Liver (tissue), 8 donors: ENCODE measurements at regions not wholly inside any gene's neighbourhood (a gene's known extent, or its start where the extent isn't known, plus 50 kb on each side); places are given as distances from the start of the nearest gene placed in this dataset.

Experiments
- DNase-seq: peaks from one replicate; pipeline ENCODE4 v3.0.0-alpha.2; 2017; ENCODE audit warnings: low spot score
- H3K27ac ChIP-seq, 2 donors: one replicate each; pipeline ENCODE4 v1.7.0; 2013; ENCODE audit warnings: inconsistent platforms in 2 of 2, low read length in 2 of 2, control low read depth in 1 of 2, low read depth in 1 of 2, mild to moderate bottlenecking in 1 of 2
- H3K27me3 ChIP-seq, 4 donors: one replicate each; pipeline versions ENCODE4 v1.6.1 to v1.7.0; 2013; ENCODE audit warnings: low read length in 3 of 4, inconsistent platforms in 1 of 4, mild to moderate bottlenecking in 1 of 4, moderate library complexity in 1 of 4; ENCODE audit not compliant: control insufficient read depth in 4 of 4, insufficient read depth in 4 of 4
- H3K36me3 ChIP-seq, 4 donors: one replicate each; pipeline versions ENCODE4 v1.6.1 to v1.7.0; 2013; ENCODE audit warnings: low read length in 3 of 4, mild to moderate bottlenecking in 3 of 4, low read depth in 1 of 4, moderate library complexity in 1 of 4; ENCODE audit not compliant: control insufficient read depth in 4 of 4, insufficient read depth in 3 of 4
- H3K4me1 ChIP-seq, 4 donors: one replicate each; pipeline versions ENCODE4 v1.6.1 to v1.7.0; 2013; ENCODE audit warnings: low read length in 3 of 4, mild to moderate bottlenecking in 3 of 4, moderate library complexity in 1 of 4; ENCODE audit not compliant: control insufficient read depth in 4 of 4, insufficient read depth in 4 of 4
- H3K4me3 ChIP-seq, 3 donors: one replicate each; pipeline versions ENCODE4 v1.6.1 to v1.7.0; 2013; ENCODE audit warnings: low read length in 3 of 3, control low read depth in 1 of 3, low read depth in 1 of 3, mild to moderate bottlenecking in 1 of 3
- H3K9ac ChIP-seq, 2 donors: one replicate each; pipeline ENCODE4 v1.7.0; 2013; ENCODE audit warnings: low read length in 2 of 2, mild to moderate bottlenecking in 2 of 2, moderate library complexity in 2 of 2, control low read depth in 1 of 2, low read depth in 1 of 2
- H3K9me3 ChIP-seq, 4 donors: one replicate each; pipeline versions ENCODE4 v1.6.1 to v1.7.0; 2013; ENCODE audit warnings: low read length in 3 of 4; ENCODE audit not compliant: control insufficient read depth in 4 of 4
- EGR1 ChIP-seq, 2 donors: IDR thresholded peaks; 2 replicates each; pipeline ENCODE4 v1.6.1; 2016 to 2018; ENCODE audit warnings: antibody characterized with exemption in 2 of 2, low read depth in 2 of 2
- FOXA1 ChIP-seq: IDR thresholded peaks from 2 replicates; pipeline ENCODE4 v1.6.1; 2016; ENCODE audit warnings: antibody characterized with exemption
- FOXA2 ChIP-seq: IDR thresholded peaks from 2 replicates; pipeline ENCODE4 v1.6.1; 2016; ENCODE audit warnings: antibody characterized with exemption
- GABPA ChIP-seq, 2 donors: IDR thresholded peaks in 1 of 2; conservative IDR thresholded peaks in 1 of 2; 2 replicates each; pipeline ENCODE4 v1.6.1; 2016; ENCODE audit warnings: antibody characterized with exemption in 2 of 2, mild to moderate bottlenecking in 1 of 2, moderate library complexity in 1 of 2
- HNF4A ChIP-seq, 2 donors: conservative IDR thresholded peaks; 2 replicates each; pipeline ENCODE4 v1.6.1; 2016; ENCODE audit warnings: antibody characterized with exemption in 2 of 2, mild to moderate bottlenecking in 2 of 2
- HNF4G ChIP-seq: IDR thresholded peaks from 2 replicates; pipeline ENCODE4 v1.6.1; 2016; ENCODE audit warnings: antibody characterized with exemption
- JUND ChIP-seq, 2 donors: IDR thresholded peaks; 2 replicates each; pipeline ENCODE4 v1.6.1; 2016; ENCODE audit warnings: antibody characterized with exemption in 2 of 2
- NR2F2 ChIP-seq: IDR thresholded peaks from 2 replicates; pipeline ENCODE4 v1.6.1; 2016; ENCODE audit warnings: antibody characterized with exemption
- REST ChIP-seq: IDR thresholded peaks from 2 replicates; pipeline ENCODE4 v1.6.1; 2016; ENCODE audit warnings: antibody characterized with exemption, mild to moderate bottlenecking
- RXRA ChIP-seq, 2 donors: IDR thresholded peaks; 2 replicates each; pipeline ENCODE4 v1.6.1; 2017 to 2018; ENCODE audit warnings: antibody characterized with exemption in 2 of 2, mild to moderate bottlenecking in 1 of 2
- SP1 ChIP-seq: IDR thresholded peaks from 2 replicates; pipeline ENCODE4 v1.6.1; 2018; ENCODE audit warnings: antibody characterized with exemption, mild to moderate bottlenecking
- YY1 ChIP-seq: IDR thresholded peaks from 2 replicates; pipeline ENCODE4 v1.6.1; 2016; ENCODE audit warnings: antibody characterized with exemption, mild to moderate bottlenecking
- WGBS: extraction: QIAGEN DNeasy Blood & Tissue Kit; methylation state at CpG from one replicate; pipeline ENCODE4 v1.1.7; 2013; 5-methylcytosine and 5-hydroxymethylcytosine counted together
- TF ChIP-seq, protein P1 (sequence below): IDR thresholded peaks from 2 replicates; pipeline ENCODE4 v1.6.1; 2016; ENCODE audit warnings: antibody characterized with exemption
- TF ChIP-seq, protein P2 (sequence below): IDR thresholded peaks from 2 replicates; pipeline ENCODE4 v1.6.1; 2016; ENCODE audit warnings: antibody characterized with exemption
- TF ChIP-seq, protein P3 (sequence below): fragments of 150-350 bp; IDR thresholded peaks from 2 replicates; pipeline ENCODE4 v1.5.1; 2017; ENCODE audit warnings: improper control_type of control experiment, low read depth, low read length; ENCODE audit not compliant: missing input control
- donor health status: healthy.
- donor health status: healthy.
- donor health status: healthy.
- donor health status: healthy.
- donor health status: healthy.

DNA sequence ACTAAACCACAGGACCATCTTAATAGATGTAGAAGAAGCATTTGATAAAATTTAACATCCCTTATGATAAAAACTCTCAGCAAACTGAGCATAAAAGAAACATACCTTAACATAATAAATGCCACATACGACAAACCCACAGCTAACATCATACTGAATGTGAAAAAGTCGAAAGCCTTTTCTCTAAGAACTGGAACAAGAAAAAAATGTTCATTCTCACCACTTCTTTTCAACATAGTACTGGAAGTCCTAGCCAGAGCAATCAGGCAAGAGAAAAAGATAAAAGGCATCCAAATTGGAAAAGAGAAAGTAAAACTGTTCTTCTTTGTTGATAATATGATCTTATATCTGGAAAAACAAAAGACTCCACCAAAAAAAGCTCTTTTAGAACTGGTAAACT lies 134.2 kb downstream of the RPL22L1 start:
- no peak overlapping the region for H3K9ac ChIP-seq

DNA sequence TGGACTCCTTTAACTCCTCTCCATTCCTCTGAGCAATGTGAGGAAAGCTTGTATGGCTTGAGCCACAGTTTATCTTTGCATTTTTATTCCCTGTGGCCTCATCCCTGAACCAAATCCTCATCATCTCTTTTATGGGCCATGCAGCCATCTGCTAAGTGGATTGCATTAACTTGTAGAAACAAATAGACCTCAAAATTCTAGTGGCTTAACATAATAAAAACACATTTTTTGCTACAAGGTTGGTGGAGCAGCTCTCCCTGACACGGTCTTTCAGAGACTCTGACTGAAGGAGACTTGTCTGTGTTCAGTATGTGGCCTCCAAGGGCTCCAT lies 135.3 kb downstream of the RPL22L1 start:
- Histone ChIP-seq H3K27ac (no peak overlapping the region), H3K4me3 (no peak overlapping the region), H3K9ac (no peak overlapping the region), H3K4me1 (no peaks in the 10 kb centered on the region), H3K36me3 (no peaks in the 10 kb centered on the region), H3K27me3 (no peaks in the 10 kb centered on the region), H3K9me3 (no peaks in the 10 kb centered on the region)
- WGBS = 93% methylated on average over 1 of the region's 1 CpG
- TF ChIP-seq, protein P1, sequence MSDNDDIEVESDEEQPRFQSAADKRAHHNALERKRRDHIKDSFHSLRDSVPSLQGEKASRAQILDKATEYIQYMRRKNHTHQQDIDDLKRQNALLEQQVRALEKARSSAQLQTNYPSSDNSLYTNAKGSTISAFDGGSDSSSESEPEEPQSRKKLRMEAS = no peak
- TF ChIP-seq RXRA (IDR thresholded peaks at IDR 0.05) (no peak), JUND (IDR thresholded peaks at IDR 0.05) (no peak), HNF4A (conservative IDR thresholded peaks at IDR 0.05) (no peak), GABPA (IDR thresholded peaks at IDR 0.05 in 1 of 2, conservative IDR thresholded peaks at IDR 0.05 in 1 of 2) (no peak), HNF4G (no peak), YY1 (no peak), FOXA1 (no peak), EGR1 (IDR thresholded peaks at IDR 0.05; ENCODE audit: low read depth in 2 of 2) (no peak), SP1 (no peak), NR2F2 (no peak), FOXA2 (no peak), REST (no peak)
- TF ChIP-seq, protein P2, sequence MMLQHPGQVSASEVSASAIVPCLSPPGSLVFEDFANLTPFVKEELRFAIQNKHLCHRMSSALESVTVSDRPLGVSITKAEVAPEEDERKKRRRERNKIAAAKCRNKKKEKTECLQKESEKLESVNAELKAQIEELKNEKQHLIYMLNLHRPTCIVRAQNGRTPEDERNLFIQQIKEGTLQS = no peak
- TF ChIP-seq, protein P3, sequence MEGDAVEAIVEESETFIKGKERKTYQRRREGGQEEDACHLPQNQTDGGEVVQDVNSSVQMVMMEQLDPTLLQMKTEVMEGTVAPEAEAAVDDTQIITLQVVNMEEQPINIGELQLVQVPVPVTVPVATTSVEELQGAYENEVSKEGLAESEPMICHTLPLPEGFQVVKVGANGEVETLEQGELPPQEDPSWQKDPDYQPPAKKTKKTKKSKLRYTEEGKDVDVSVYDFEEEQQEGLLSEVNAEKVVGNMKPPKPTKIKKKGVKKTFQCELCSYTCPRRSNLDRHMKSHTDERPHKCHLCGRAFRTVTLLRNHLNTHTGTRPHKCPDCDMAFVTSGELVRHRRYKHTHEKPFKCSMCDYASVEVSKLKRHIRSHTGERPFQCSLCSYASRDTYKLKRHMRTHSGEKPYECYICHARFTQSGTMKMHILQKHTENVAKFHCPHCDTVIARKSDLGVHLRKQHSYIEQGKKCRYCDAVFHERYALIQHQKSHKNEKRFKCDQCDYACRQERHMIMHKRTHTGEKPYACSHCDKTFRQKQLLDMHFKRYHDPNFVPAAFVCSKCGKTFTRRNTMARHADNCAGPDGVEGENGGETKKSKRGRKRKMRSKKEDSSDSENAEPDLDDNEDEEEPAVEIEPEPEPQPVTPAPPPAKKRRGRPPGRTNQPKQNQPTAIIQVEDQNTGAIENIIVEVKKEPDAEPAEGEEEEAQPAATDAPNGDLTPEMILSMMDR = no peak
- no peak for DNase-seq

More for the DNA sequence above, 134.2 kb downstream of the RPL22L1 start:
- no peaks in the 10 kb centered on the region for H3K27me3 ChIP-seq
- no peak overlapping the region for H3K4me3 ChIP-seq
- H3K27ac ChIP-seq = no peak overlapping the region
- no peaks in the 10 kb centered on the region for H3K4me1 ChIP-seq
- H3K9me3 ChIP-seq = no peaks in the 10 kb centered on the region
- no peak for DNase-seq
- no peak for TF ChIP-seq NR2F2
- H3K36me3 ChIP-seq = no peaks in the 10 kb centered on the region
- 84% methylated on average over 2 of the region's 2 CpGs for WGBS
